Fibroblast of villous mesenchyme (primary cell): ENCODE measurements at regions not wholly inside any gene's neighbourhood (a gene's known extent, or its start where the extent isn't known, plus 50 kb on each side); places are given as distances from the start of the nearest gene placed in this dataset.

Source experiments
- DNase-seq: peaks from one replicate; pipeline ENCODE4 v3.0.0-alpha.2; 2010; ENCODE audit warnings: low read depth
- H3K4me3 ChIP-seq: 2 replicates; pipeline ENCODE4 v1.5.1; 2011; ENCODE audit warnings: low read depth, mild to moderate bottlenecking, low read length
- CTCF ChIP-seq: IDR thresholded peaks from 2 replicates; pipeline ENCODE4 v1.5.1; 2012; ENCODE audit warnings: low read depth, mild to moderate bottlenecking, low read length; ENCODE audit not compliant: insufficient read depth

- DNase-seq: no peak
- H3K4me3 ChIP-seq: no peak overlapping the region
- no peak for TF ChIP-seq CTCF
Measured at GRCh38 chr18:8980496-8980895, 122.0 kb upstream of the NDUFV2 start.

GRCh38 chr18:8980918-8981317, 121.6 kb upstream of the NDUFV2 start:
- TF ChIP-seq CTCF: no peak
- no peak overlapping the region for H3K4me3 ChIP-seq
- no peak for DNase-seq

- peak; percentile 82 for DNase-seq
- no peak overlapping the region for H3K4me3 ChIP-seq
- TF ChIP-seq CTCF: peak; percentile 55
Measured at GRCh38 chr18:8982416-8983183, 119.9 kb upstream of the NDUFV2 start.

GRCh38 chr18:8983195-8983594, 119.3 kb upstream of the NDUFV2 start:
- H3K4me3 ChIP-seq: no peak overlapping the region
- no peak for TF ChIP-seq CTCF
- DNase-seq: no peak

GRCh38 chr18:8984131-8984721, 118.3 kb upstream of the NDUFV2 start:
- H3K4me3 ChIP-seq: no peak overlapping the region
- no peak for DNase-seq
- TF ChIP-seq CTCF: no peak

GRCh38 chr18:8987241-8987640, 115.3 kb upstream of the NDUFV2 start:
- TF ChIP-seq CTCF: no peak
- DNase-seq: no peak
- H3K4me3 ChIP-seq: no peak overlapping the region
